ENCODE measurements at regions not wholly inside any gene's neighbourhood (a gene's known extent, or its start where the extent isn't known, plus 50 kb on each side); places are given as distances from the start of the nearest gene placed in this dataset.

DNA sequence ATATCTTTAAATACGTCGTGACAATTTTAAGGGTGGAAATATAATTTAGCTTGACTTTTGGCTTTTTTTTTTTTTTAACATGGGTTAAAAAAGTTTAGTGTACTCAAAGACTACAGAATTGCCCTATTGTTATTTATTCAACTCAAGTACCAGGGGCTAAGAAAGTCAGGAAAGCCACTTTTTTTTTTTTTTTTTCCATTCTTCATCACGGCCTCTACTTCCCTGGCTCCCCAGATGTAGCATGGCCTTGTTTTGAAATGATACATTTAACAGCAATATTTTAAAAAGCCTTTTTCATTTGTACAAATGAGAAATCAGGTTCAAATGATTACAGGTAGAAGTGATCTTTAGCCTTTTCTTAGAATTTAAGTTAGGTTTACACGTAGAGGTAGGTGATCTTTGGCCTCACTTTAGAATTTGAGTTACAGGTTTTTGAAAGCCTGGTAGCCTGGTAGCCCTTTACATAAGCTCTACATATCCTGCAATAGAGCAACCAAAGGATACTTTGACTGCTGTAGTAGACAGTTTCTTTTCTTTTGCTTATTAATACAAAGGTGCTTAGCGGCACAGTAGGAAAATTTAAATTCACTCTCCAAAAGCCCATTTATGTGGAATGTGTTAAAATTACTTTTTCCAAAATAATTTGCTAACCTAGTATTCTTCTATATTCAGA, 160.5 kb upstream of the MMS22L start:
- in situ Hi-C loops (cut with HindIII; ENCODE audit: low pct_unique_long_range_greater_than_20kb, low sequenced_read_pairs), result no loop called here
- no peak for DNase-seq (ENCODE audit: low read depth)

DNA sequence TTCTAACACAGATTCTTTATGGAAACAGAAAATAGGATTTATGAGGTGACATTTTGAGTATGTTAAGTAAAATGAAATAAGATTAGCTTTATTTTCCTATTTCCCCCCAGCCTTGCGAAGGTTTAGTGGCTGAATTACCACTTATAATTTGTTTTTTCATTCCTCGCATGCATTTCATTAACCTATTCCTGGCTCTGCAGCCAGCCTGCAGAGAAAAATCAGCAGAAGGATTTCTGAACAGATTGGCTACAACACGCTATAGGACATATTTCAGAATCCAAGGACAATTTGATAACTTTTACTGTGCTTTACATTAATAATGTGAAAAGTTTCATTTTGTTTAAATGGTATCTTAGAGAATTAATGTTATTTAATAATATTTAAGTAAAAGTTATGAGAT, 162.4 kb upstream of the MMS22L start:
- in situ Hi-C loops (cut with HindIII; ENCODE audit: low pct_unique_long_range_greater_than_20kb, low sequenced_read_pairs), result no loop called here
- no peak for DNase-seq (ENCODE audit: low read depth)

DNA sequence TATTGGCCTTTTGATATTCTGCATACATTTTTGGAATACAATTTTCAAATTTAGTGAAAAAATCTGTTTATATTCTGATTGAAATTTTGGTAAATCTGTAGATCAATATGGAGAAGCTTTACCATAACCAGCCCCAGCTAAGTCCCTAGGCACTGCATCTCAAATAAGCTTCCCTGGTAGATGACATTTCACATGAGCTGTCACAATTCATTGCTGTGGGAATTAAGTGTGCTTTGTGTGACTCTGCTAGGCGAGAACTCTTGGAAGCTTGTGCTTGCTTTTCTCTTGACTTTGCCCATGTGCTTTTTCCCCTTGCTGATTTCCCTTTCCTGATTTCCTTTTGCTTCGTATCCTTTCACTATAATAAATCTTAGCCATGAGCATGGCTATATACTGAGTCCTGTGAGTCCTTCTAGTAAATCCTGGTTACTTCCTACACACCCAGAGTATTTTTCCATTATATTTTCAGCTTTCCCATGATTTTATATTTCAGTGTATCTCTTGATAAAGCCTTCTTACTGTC, 166.5 kb upstream of the MMS22L start:
- DNase-seq (ENCODE audit: low read depth), result no peak
- in situ Hi-C loops (cut with HindIII; ENCODE audit: low pct_unique_long_range_greater_than_20kb, low sequenced_read_pairs), result no loop called here

DNA sequence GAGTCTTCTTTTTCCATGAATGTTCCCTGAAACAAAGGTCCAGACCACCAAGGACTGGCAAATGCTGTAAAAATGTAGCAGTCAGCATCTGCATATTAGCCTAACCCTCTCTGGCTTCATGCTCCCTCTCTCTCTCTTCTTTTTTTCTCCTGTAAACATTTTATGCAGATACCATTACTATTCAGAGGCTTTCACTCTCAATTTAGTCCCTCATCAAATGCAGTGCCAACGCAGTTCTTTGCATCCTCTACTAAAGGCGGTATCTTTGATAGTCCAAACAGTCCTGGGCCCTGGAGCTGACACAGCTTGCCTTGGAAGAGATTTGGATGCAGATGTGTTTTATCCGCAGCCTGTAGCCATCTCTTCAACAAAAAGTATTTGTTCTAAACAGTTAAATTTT, 167.1 kb upstream of the MMS22L start:
- no peak for DNase-seq (ENCODE audit: low read depth)
- in situ Hi-C loops (cut with HindIII; ENCODE audit: low pct_unique_long_range_greater_than_20kb, low sequenced_read_pairs), result no loop called here

DNA sequence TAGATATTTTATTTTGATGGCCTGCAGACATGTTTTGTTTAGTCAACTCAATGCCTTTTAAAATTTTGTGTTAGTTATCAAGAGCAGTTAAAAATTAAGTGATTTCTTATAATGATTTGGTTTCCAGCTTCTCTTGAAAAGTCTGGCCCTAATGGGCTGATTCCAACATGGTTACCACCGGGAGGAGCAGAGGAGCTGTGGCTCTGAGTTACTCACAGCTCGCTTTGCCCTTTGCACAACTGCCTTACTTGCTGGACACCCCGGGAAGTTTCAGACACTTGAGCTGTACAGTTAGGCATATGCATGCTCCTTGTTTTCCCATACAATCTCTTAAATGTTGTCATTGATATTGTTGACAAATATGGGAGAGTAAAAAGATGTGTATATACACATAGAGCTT, 173.1 kb upstream of the MMS22L start:
- DNase-seq (ENCODE audit: low read depth), result no peak
- in situ Hi-C loops (cut with HindIII; ENCODE audit: low pct_unique_long_range_greater_than_20kb, low sequenced_read_pairs), result no loop called here

DNA sequence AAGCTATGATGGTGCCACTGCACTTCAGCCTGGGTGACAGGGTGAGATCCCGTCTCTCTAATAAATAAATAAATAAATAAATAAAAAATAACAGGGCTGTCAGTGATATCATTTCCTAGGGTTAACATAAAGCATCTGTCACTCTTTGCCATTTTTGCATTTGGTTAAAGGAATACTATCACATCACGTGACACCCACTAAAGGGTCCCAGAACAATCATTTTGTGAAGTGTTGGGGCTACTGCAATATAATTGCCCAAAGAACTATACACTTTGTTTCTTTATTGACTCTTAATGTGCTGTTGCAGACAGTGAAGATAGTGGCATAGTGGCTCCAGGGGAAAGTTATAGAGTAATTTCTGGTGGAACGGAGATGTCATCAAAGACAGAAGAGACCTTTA, 176.5 kb upstream of the MMS22L start:
- in situ Hi-C loops (cut with HindIII; ENCODE audit: low pct_unique_long_range_greater_than_20kb, low sequenced_read_pairs), result no loop called here
- no peak for DNase-seq (ENCODE audit: low read depth)

DNA sequence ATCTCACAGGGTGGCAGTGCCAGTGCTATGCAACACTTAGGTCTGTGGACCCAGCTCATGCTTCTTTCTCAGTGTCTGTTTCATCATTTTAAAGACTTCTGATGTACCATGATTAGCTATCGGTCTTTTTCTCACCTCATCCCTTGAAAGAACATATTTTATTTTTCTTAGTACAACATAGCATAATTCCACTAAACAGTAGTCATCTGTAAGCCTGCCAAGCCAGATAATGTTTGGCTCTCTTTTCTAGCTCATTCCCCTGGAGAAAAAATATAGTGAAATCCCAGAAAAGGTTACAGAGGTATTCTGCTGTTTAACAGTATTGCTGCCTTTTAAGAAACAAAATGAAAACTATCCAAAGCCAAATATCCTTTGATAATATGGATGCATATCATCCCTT, 177.0 kb upstream of the MMS22L start:
- no peak for DNase-seq (ENCODE audit: low read depth)
- in situ Hi-C loops (cut with HindIII; ENCODE audit: low pct_unique_long_range_greater_than_20kb, low sequenced_read_pairs), result no loop called here

DNA sequence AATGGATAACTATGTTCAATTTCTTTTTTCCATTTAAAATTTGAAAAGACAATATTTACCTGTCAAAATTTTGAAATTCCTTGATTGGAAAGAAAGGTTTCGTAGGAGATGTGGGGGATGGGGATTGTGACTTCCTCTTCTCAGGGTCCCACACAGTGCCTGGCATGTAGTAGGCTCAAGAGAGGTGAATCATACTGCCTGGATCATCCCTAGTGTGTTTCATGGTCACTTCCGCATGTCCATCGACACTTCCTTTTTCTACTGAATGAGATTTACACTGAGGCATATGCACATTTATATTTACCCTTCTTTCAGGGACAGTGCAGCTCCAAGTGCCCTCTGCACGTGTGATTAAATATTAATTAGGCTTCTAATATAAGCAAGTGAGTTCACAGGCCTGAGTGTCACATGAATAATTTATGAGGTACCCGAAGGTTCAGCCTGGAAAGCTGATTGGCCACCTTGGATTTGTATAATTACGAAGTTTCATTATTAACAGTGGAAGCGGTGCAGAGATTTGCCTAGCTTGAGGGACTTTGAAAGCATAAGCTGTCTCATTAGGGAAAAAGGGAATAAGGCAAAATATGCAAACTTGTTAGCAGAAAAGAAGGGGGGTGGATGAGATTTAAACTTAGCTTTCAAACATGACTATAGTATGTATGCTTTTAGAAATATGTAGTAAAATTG, 177.5 kb upstream of the MMS22L start:
- no peak for DNase-seq (ENCODE audit: low read depth)
- in situ Hi-C loops (cut with HindIII; ENCODE audit: low pct_unique_long_range_greater_than_20kb, low sequenced_read_pairs), result no loop called here

DNA sequence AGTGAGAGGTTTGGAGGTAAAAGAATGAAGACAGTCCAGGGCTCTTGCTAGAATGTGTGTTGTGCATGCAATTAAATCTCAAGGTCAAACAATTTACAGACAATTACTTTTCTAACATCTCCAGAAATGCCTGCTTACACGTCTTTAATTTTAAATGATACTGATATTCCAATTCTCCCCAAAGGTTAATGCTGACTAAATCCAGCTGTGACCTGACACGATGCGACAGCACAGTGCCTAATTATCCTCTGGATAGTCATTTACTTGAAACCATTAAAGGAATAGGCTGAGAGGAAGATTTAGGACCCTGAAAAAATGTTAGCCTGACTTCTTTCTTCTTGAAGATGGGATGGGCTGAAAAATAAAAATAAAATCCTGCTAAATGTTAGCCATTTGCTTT, 178.2 kb upstream of the MMS22L start:
- DNase-seq (ENCODE audit: low read depth), result no peak
- in situ Hi-C loops (cut with HindIII; ENCODE audit: low pct_unique_long_range_greater_than_20kb, low sequenced_read_pairs), result no loop called here

DNA sequence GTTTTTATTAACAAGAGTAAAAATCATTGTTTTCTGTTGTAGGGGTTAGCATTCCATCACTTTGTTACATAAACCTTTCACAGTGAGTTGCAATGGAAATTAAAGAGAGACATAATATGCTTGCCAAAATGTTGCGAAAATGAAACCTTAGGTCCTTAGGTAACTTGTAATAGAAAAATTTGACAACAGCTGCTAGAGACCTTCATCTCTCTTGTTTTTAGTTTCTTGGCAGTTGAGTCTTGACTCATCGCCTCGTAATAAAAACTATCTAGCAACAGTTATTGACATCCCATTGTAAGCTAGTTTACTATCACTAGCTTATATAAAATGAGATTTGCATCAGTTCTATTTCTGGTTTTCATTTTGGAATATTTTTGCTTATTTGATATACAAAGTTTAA, 179.0 kb upstream of the MMS22L start:
- in situ Hi-C loops (cut with HindIII; ENCODE audit: low pct_unique_long_range_greater_than_20kb, low sequenced_read_pairs), result no loop called here
- DNase-seq (ENCODE audit: low read depth), result no peak

DNA sequence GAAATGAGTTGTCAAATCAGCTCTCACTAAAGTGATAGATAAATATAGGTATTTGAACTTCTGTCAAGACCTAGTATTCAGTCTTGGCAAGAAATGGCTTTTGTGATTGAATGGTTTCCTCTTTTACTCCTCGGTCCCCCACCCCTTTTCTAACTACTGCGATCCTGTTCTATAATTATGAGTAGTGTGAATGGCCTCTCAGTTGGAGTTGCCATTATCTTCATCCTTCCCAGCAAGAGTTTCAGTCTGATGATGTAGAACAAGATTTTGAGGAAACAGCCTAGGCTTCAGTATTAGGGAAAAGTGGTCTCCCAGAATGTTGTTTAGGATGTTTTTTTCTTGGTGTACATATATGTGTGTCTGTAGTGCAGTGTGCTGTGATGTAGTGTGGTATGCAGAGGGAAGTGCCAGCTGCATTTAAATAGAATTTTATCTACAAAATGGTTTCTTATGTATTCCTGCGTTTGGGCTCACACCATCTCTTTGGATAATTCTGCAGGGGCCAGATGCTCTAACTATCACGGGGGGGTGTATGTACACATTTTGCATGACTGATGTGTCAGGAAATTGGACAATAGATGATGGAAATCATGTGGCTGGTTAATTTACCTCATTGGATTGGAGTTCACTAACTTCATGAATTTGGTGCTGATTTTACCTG, 180.1 kb upstream of the MMS22L start:
- DNase-seq (ENCODE audit: low read depth), result no peak
- in situ Hi-C loops (cut with HindIII; ENCODE audit: low pct_unique_long_range_greater_than_20kb, low sequenced_read_pairs), result no loop called here

DNA sequence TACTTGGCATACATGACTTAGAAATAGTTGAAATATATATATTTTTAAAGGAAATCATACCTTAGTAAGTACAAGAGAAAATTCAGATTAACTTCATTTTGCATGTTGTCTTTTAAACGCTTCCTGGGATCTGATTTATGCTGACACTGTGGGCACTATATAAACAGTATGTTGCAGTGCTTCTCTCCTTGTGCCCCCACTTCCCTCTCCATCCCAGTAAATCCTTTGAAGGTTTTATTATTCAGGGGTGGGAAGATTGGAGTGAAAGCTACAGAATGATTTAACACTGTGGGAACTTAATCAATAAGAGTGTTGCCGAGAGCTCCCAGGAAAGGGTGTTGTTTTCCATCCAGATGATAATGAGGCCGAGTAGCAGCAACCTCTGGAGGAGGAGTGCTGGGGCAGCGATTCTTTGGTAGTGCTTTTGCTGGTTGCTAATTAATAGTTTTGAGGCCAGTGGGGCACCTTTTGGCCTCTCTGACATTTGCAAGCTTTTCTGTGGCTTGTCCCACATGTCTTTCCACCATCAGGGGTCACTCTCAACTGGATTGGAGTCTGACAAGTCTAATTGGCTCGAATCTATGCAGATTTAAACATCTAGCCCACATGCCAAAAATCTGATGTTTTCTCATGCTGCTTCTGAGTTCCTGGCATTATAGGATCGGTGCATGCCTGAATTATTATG, 183.0 kb upstream of the MMS22L start:
- no peak for DNase-seq (ENCODE audit: low read depth)
- in situ Hi-C loops (cut with HindIII; ENCODE audit: low pct_unique_long_range_greater_than_20kb, low sequenced_read_pairs), result no loop called here

DNA sequence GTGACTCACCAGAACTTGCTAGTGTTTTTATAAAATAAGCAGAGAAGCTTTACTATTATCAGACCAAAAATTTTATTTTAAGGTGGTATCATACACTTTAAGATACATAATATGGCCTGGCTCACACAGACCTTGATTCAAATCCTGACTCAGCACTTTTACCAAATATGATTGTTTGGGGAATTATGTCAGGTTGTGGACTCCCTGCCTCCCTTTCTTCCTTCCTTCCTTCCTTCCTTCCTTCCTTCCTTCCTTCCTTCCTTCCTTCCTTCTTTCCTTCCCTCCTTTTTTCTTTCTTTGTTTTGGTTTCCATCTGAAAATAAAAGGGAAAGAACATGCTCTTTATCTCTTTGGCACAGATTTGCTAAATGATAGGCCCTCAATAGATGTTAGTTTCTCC, 186.0 kb upstream of the MMS22L start:
- in situ Hi-C loops (cut with HindIII; ENCODE audit: low pct_unique_long_range_greater_than_20kb, low sequenced_read_pairs), result no loop called here
- no peak for DNase-seq (ENCODE audit: low read depth)

DNA sequence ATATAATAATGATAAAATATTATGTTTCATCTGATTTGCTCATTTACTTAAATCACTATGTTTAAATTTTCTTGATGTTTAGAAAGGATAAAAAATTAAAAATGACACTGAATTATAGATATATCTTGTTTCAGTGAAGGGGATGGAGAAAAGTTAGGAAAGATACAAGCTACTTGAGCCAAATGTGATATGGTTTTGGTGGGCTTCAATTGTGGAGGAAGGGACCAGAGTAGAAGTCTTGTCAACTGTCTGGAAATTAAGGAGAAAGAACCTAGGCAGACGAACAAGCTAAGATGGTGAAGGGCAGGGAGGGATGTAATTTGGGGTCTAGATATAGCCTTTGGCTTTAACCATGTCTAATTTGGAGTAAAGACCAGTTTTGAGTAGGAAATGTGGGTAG, 186.4 kb upstream of the MMS22L start:
- DNase-seq (ENCODE audit: low read depth), result no peak
- in situ Hi-C loops (cut with HindIII; ENCODE audit: low pct_unique_long_range_greater_than_20kb, low sequenced_read_pairs), result no loop called here

DNA sequence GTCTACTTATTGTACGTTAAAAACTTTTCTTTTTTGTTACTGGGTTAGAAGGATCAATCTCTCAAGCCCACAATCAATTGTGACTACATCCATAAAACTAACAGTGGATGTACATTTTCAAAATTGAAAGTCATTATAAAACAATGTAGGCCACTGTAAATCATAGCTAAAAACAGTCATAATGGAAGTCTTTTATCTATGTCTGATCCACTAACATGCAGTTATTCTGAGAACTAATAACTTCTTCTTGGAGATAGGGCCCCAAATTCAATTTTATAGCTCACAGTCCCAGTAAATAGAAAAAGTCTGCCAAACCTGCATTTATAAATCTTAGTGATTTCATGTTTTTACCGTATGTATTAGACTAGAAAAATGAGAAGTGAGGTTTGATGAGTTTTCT, 187.3 kb upstream of the MMS22L start:
- in situ Hi-C loops (cut with HindIII; ENCODE audit: low pct_unique_long_range_greater_than_20kb, low sequenced_read_pairs), result no loop called here
- no peak for DNase-seq (ENCODE audit: low read depth)

DNA sequence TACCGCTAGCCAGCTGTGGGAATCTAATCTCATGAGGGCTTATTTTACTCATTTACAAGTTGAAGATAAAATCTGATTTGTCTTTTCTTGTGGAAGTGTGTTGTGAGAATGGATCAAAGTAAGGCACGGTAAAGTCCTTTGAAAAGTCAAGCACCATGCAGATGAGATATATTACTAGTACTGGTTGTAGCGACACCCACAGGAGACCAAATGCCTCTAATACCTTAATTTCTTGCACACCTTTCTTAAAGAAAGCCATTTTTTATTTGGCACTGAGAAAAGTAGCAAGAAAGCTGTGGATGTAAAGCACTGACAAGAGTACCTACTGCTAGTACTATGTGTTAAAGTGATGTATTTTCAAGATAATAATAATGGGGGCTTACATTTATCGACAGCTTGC, 191.0 kb upstream of the MMS22L start:
- no peak for DNase-seq (ENCODE audit: low read depth)
- in situ Hi-C loops (cut with HindIII; ENCODE audit: low pct_unique_long_range_greater_than_20kb, low sequenced_read_pairs), result no loop called here

DNA sequence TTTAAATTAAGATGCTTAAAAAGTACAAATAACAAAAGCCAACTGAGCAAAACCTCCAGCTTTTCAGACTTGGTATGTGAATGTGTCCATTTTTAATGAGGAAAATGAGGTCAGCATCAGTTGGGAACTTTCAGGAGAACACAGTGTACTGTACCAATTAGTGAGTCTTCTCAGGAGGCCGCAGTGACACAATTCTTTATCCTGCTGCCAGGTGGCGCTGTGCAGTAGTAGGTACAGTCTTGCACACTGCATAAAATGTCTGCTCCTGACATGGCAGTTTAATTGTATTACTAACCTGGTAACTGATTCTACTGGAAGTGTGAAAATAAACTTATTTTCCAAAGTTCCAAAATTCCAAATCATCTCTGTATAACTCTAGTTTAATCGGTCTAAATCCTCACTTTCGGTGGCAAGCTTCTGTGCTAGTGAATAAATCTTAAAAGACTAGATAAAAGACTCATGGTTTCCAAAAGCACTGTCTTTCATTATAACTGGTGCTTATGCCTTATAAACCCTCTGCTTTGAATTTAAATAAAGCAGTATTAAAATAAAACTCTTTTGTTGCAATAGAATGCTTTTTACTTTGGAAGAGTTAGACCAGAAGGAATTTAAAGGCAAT, 214.8 kb upstream of the MMS22L start:
- DNase-seq (ENCODE audit: low read depth), result peak; percentile 47
- in situ Hi-C loops (cut with HindIII; ENCODE audit: low pct_unique_long_range_greater_than_20kb, low sequenced_read_pairs), result no loop called here

DNA sequence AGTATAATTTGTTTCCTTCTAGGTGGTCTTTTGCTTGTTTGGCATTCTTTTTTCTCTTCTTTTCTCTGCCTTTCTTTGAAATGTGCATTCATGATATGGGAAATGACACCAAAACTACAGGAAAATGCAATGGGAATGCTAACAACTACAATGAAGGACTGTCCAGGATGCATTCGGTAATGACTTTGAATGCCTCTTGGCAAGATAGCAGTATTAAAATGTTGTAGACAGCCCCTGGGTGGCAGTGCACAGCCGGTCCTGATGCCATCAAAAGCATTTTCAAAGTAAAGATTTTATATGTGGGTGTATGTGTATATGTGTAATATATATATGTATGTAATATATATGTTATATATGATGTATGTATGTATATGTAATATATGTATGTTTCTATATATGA, 218.8 kb upstream of the MMS22L start:
- in situ Hi-C loops (cut with HindIII; ENCODE audit: low pct_unique_long_range_greater_than_20kb, low sequenced_read_pairs), result no loop called here
- DNase-seq (ENCODE audit: low read depth), result no peak

DNA sequence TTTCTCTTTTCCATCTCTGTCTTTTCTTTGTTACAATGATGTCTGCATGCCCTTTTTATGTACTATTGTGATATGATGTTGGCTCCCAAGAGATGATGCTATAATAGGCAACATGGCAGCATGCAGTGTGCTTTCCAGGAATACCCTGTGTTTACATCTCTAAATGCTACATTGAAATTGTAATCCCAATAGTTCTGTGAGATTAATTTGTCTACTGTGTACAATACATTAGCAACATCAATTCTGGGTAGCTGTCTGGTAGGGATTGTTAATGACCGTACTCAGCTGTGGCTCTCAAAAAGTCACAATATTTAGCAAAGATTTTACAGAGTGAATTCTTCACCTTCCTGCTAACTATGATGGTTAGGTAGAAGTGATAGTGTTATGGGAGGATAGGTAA, 225.6 kb upstream of the MMS22L start:
- no peak for DNase-seq (ENCODE audit: low read depth)
- in situ Hi-C loops (cut with HindIII; ENCODE audit: low pct_unique_long_range_greater_than_20kb, low sequenced_read_pairs), result no loop called here
